WI38 (cell line): ENCODE measurements at regions not wholly inside any gene's neighbourhood (a gene's known extent, or its start where the extent isn't known, plus 50 kb on each side); places are given as distances from the start of the nearest gene placed in this dataset.

Source experiments
- H3K4me3 ChIP-seq: 2 replicates; pipeline ENCODE4 v1.5.1; 2011; ENCODE audit warnings: low read depth, mild to moderate bottlenecking, control low read depth, low read length
- CTCF ChIP-seq: IDR thresholded peaks from 2 replicates; pipeline ENCODE4 v1.5.1; 2012; ENCODE audit warnings: low read depth, mild to moderate bottlenecking, control low read depth, low read length

GRCh38 chr2:130264501-130264900, 66.3 kb upstream of the TUBA3E start:
- no peak for TF ChIP-seq CTCF
- H3K4me3 ChIP-seq: no peak overlapping the region

- TF ChIP-seq CTCF: no peak
- no peak overlapping the region for H3K4me3 ChIP-seq
These were observed 65.8 kb upstream of the TUBA3E start for GRCh38 chr2:130264046-130264445.

- TF ChIP-seq CTCF: no peak
These were observed 65.4 kb upstream of the TUBA3E start for GRCh38 chr2:130263606-130264005.

GRCh38 chr2:130261970-130262760, 63.9 kb upstream of the TUBA3E start:
- H3K4me3 ChIP-seq: no peak overlapping the region
- TF ChIP-seq CTCF: no peak

More at GRCh38 chr2:130263606-130264005, 65.4 kb upstream of the TUBA3E start:
- no peak overlapping the region for H3K4me3 ChIP-seq

- H3K4me3 ChIP-seq: no peak overlapping the region
- no peak for TF ChIP-seq CTCF
These were observed 62.9 kb upstream of the TUBA3E start for GRCh38 chr2:130261099-130261498.

GRCh38 chr2:130259594-130259993, 61.4 kb upstream of the TUBA3E start:
- H3K4me3 ChIP-seq: no peak overlapping the region
- no peak for TF ChIP-seq CTCF

- TF ChIP-seq CTCF: no peak
- H3K4me3 ChIP-seq: no peak overlapping the region
These were observed 60.1 kb upstream of the TUBA3E start for GRCh38 chr2:130258356-130258755.
